NCI-H2029 (cell line): ENCODE measurements at regions not wholly inside any gene's neighbourhood (a gene's known extent, or its start where the extent isn't known, plus 50 kb on each side); places are given as distances from the start of the nearest gene placed in this dataset.

ENCODE experiments used
- DNase-seq: peaks from one replicate; lab custom pipeline; 2025; lab: John Stamatoyannopoulos, UW

DNA sequence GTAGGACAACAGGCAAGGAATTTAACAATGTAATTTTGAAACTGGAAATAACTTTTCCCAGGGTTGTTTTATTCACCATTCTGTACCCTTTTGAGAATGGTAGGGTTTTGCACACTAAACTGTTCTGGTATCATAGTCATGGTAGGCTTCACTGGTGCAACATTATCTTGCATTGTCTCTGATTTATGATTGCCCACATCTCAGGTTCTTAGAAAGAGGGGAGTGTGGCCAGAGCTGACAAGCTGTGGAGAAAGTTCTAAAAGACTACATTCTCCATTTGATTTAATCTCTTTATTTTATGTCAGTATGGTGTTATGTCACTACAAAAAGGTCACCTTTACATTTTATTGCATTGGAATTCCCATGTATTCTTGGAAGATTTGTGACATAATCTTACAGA, 447.3 kb downstream of the GRIA2 start:
- DNase-seq, result no peak

DNA sequence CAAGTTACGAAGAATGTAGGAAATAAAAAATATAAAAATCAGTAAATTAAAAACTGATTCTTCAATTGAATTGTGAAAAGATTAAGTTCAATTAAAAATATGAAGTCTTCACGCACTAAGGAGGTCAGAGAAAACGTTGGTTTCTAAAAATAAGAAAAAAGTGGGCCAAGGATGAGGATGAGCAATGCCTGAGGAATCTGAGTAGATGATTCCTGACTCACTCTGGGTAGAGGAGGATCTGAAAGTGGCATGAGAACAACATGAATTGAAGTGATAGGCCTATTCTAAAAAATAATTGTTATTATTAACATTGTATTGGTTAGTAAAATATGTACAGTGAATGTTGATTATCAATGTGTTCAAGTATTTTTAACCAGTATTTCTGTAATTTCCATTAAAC, 444.2 kb downstream of the GRIA2 start:
- no peak for DNase-seq

DNA sequence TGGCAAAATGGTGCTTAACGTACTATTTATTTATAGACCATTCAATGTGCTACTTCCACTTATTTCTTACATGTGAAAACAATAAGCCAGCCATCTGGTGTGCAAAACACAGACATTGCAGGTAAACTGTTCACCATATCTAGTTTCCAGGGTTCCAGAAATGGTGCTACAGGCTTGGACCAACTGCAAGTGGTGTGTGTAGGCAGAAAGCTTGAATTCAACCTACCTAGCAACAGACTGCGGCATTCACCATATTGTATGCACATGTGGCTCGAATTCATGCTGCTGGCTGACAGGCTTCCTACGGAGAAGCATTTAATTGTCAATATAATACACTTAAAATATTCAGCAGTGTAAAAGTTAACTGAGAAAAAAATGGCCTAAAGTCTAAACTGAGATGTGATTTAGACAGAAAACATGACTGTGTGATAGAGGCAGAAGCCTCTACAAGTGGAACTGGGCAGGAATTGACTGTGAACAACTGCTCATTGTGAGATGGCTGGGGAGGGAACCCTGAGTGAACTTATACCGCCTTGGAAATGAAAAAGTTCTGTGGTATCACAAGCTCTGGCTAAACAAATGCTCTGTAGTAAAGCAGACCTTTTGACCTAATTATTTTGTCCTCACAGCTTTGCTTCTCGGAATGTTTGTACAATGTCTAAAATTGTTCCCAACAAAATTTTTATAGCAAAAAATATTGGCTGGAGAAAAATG, 434.7 kb downstream of the GRIA2 start:
- DNase-seq, result no peak

DNA sequence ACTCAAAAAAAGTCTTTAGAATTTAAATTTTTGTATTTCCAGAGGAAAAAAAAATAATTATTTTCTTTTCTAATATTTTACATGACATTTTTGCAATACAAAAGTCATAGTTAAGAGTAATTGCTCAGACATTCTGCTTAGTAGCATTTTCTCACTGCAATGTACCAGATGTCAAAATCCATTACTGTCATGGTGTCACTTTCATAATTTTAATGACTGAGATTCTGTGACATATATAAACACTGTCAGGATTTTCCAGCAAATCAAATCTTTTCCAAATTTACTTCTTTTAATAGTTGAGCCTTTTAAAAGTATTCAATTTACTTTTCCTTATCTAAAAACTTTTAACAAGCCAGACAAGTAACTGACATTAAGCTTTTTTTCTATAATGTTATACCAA, 422.7 kb downstream of the GRIA2 start:
- DNase-seq, result no peak

DNA sequence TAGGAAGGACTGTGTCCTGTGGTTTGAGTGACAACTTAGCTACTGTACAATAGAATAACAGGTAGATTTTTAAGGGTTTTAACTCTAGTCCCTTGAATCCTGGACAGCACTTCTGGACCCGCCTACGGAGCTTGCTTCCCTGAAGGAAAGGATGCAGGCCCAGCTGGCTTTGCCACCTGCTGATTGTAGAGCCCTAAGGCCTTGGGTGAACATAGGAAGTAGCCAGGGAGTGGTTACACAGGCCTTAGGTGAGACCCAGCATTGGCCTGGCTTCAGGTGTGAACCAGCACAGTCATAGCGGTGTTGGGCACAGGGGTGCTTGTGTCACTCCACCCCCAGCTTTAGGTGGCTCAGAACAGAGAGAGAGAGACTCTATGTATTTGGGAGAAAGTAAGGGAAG, 413.5 kb downstream of the GRIA2 start:
- no peak for DNase-seq

DNA sequence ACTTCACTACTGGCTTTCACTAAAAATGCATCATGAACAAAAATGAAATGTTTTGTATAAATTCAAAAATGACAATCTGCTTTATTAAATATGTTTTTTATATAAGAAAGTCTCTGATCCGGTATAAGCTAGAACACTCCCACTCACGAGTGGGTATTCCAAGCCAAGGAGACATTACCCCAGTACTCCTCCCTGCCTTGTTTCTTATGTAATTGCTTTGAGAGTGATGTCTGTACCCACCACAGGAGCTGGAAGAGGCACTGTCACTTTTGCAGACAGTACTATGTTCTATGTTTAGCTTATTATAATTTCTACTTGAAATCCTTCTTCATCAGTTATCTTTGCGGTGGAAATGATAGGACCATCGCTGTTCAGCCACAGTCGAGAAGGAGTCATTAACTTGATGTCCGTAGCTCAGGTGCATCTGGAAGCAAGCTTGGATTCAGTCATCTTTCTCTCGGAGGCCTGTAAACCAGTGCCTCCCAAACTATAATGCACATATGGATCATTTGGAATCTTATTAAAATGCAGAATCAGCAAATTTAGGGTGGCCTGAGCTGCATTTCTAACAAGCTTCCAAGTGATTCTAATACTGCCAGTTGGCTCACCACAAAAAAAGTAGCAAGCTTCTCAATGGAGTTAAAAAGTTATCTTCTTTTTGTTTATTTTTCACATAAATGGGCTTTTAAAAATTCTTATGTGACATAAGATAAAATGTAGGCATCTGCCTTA, 396.4 kb downstream of the GRIA2 start:
- DNase-seq, result no peak

DNA sequence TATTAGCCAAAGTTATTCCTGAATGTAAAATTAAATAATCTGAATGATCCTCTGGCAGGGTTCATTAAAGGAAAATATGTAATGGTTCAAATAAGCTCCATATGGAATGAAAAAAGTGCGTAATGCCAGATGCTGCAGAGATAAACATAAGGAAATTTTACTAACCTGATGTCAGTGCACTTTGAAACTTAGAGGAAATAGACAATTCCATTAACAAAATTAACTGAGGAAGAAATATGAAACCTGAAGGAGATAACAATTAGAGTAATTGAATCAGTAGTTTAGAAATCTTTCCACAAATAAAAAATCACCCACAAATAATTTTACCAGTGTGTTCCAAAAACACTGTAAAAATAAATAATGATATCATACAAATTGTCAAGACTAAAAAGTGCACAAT, 387.5 kb downstream of the GRIA2 start:
- no peak for DNase-seq

DNA sequence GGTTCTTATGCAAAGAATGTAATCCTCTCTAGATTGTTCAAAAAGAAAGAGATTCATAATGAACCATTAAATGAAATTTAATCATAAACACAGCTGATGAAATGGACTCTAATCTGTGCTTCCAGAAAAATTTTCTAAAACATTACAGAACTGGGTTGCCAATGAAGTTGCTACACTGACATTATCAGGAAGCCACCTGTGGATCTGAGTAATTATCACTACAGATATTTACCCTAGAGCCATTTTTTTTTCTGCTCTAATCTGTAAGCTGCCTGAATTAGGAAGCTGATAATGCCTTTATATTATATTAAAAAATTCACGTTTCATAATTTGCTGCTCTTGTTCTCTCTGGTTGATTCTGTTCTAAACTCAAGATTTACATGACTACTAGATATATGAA, 380.1 kb downstream of the GRIA2 start:
- DNase-seq, result no peak

DNA sequence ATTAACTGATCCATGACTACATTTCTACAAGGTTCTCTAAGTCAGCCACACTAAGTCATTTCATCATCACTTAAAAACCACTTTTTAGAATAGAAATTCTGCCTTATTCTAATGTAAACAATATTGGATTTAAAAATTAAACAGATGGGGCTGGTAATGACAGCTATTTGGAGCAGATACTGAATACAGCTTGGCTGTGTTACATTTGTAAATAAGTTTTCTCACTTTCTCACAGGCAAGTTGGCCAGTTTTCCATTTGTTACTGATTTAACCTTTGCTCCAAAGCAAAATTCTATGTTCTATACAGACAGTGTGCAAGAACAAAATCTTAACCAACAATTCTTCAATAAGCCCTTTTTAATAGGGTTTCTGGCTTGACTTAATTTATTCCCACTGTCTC, 370.7 kb downstream of the GRIA2 start:
- DNase-seq, result no peak

DNA sequence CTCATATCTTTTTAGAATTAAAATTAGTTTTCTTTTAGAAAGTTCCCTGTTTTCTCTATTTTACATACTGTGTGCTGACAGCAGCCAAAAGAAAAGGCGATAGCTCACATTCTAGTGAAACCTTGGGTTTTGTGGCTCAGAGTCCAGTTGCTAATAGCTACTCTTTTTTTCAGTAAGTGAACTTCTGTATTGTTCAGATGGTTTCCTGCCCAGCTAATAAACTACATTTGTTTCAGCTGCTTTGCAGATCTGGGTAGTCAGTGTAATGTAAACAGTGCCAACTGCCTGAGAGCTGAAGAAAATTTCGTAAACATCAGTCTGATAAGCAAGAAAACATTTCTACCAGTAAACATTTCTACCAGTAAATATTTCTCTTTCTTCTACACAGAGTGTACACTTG, 370.2 kb downstream of the GRIA2 start:
- DNase-seq, result no peak

DNA sequence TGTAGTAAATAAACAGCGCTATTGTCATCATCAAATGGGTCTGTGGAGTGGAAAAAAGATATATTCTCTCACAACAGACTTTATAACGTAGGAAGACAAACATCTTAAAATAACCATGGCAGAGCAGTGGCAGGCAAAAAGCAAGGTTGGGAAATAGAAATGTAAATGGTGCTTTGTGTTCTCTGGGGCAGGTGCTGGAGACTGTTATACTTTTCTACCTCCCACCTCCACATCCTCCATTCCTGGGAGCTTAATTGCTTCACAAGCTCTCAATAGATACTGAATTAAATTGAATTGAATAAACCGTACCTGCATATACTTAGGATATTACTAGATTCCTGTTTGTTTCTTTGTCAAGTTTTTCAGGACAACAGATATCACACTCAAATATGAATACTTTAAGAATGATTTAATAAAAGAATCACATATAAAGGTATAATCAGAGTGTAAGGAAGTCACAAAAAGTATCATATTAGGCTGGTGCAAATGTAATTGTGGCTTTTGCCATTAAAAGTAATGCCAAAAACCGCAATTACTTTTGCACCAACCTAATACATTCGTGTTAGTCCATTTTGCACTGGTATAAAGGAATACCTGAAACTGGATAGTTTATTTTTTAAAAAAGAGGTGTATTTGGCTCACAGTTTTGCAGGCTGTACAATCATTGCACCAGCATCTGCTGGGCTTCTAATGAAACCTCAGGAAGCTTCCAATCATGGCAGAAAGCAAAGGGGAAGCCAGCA, 367.3 kb downstream of the GRIA2 start:
- DNase-seq, result no peak

DNA sequence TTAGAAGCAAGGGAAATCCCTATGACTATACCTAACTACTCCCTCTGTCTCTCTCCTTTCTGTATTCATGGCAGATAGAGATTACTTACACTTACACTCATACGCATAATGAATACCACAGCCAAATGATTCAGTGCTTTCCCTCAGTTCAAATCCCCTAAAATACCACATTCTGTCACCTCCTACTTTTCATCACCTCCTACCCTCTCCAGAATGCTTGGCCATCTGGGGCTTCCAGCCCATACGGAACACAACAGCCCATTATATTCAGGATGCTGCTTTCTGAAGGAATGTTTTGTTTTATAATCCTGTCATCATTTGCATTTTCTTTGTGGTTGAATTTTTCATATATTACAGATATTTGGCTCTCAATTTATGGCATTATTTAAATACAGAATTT, 361.6 kb downstream of the GRIA2 start:
- DNase-seq, result no peak

DNA sequence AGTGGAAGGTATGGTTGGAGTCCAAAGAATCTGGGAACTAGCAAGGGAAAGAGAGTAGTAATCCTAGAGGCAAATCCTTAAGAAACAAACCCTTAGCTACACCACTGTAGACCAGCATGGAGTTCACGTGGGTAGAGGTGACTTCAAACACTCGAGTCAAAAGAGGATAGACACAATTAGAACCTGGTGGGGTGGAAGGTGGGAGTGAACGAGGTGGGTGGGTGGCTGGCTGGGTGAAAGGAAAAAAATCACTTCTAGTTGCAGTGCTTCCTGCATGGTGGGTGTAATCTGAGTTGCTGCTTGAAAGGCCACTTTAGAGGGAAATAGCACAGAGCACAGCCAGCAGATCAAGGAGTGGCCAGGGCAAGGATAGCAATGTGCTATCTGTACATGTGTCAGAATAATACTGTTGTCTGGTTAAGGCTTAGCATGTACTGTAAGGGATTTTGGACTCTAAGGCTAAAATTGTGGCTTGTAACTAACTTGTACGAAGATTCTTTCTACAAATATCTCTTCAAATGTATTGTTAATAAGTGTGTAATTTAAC, 356.2 kb downstream of the GRIA2 start:
- DNase-seq, result no peak

DNA sequence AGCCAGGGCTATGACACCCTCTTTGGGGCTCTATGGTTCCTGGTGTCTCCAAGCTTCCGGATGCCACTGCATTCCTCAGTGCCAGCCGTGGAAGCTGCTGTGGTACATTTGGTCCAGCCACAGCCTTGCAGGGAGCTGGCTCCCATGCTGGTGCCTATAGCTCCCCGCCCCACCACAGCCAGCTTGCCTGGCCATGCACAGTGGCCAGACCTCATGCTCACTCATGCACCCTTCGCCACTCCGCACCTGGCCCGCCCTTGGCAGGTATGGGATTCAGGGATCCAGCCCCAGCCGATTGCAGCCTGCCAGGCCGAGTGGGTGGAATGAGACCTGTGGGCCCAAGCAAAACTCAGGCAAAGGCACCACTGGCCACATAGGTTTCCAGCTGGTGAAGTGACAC, 354.8 kb downstream of the GRIA2 start:
- no peak for DNase-seq

DNA sequence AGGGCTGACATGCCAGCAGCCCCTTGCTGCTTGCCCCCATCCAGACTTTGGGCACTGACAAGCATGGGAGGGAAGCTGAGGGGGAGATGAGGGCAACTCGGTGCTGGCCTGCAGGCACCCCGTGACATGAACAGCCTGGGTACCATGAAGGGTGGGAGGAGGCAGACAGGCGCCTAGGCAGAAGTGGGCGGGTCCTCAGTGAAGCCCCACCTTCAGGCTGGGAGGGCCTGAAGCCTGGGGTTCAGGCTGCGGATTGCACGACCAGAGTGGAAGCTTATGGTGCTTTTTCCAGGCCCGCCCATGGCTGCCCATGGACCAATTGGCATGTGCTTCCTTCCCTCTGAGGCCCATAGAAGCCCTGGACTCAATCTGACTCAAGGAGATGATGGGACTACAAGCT, 354.1 kb downstream of the GRIA2 start:
- no peak for DNase-seq

DNA sequence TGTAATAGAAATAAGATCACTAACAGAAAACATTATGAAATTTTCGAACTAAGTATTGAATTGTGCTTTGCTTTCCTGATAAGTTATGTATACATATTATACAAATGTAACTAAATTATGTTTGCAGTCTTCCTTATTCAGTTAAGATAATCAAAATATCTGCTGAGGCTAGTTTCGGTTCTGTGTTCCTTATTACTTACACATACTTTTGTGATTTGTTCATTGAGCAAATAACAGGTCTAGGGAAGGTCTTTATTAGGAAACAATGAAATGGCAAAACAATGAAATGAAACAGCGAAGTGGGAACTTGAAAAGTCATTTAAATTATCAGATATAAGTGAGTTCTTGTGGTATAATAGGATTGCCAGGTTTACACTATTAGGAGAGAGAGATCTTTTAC, 352.4 kb downstream of the GRIA2 start:
- no peak for DNase-seq

DNA sequence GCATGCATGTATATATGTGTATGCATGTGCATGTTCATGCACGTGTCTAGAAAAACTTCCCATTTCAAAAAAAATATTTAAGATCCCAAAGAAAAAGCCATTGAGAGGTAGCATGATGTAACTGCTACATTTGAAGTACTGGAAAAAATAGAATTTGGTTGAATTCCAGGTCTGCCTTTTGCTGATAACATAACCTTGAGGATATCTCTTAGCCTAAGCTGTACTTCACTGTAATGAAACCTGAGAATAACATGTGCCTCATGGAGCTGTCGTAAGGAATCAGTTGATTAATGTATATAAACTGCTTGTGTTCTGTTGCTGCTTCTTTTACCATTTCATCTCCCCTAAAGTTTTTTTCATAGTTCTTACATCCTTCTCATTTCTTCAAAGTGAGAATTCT, 351.8 kb downstream of the GRIA2 start:
- DNase-seq, result no peak

DNA sequence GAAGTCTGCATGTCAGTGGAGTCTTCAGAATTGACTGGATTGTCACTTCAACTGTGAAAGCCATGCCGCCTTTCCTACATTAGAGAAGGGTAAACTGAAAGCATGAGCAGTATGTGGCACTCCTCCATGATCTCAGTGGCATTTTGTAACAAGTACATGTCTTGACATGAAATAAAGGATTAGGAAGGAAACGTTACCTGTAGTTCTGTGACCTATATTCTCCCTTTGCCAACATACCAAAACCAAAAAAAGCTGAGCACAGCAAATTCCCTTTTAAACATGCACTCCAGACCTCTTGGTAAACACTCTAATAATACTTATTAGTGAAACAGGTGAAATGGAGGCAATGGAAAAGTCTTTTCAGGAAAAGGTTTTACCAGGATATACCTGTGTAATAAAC, 344.2 kb downstream of the GRIA2 start:
- DNase-seq, result no peak

DNA sequence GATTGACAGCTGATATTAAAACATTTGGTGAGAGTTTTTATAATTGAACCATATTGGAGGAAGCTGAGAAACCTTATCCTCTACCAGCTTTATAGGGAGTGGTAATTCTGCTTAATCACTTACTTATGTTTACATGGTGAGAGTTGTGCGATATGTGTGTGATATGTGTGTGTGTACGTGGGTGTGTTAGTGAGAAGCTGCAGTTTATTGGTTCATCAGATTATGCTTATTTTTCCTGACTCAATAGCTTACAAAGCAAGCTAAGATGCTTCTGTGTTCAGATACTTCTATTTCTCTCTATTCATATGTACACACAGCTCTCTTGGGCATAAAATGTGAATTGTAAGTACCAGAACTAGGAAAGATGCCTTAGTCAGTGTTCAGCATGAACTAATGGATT, 343.7 kb downstream of the GRIA2 start:
- no peak for DNase-seq

DNA sequence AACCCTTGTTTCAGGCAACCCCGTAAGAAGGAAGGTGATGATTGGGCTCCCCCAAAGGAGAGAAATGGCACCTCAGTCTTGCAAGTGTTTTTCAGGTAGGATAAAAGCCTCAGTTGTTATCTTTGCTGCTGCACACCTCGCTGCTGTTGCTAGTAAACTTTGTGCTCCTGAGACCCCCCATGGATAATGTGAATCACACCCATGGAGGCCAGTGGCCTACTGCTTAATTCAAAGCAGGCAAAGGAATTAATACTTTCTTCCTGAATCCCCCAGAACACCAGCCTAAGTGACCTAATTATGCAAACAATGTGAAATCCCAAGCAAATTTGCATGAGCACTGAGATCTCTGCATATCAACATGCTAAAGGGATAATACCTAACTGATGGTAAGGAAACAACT, 337.5 kb downstream of the GRIA2 start:
- no peak for DNase-seq

DNA sequence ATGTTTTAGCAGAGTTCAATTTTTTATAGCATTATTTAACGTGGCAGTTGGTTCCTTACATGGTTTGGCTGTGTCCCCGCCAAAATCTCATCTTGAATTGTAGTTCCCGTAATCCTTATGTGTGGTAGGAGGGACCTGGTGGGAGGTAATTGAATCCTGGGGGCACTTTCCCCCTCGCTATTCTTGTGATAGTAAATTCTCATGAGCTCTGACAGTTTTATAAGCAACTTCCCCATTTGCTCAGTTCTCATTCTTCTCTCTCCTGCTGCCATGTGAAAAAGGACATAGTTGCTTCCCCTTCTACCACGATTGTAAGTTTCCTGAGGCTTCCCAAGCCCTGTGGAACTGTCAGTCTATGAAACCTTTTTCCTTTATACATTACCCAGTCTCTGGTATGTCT, 329.5 kb downstream of the GRIA2 start:
- DNase-seq, result no peak

DNA sequence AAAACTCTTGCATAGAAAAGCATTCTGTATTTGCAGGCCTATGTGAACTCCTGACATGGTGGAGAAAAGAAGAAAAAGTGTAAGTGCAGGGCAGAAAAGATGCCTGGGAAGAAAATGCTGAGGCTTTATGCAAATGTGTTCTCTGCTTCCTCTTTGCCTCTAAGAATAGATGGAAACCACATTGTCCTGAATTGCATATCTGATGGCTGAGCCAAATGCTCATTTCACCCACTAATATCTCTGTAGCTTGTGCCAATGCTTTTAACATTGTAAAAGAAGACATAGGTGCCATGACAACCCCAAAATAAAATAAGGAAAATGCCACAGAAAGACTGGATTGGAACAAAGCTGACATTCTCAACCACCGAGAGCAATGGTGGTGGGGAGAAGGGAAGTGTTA, 307.4 kb downstream of the GRIA2 start:
- no peak for DNase-seq

DNA sequence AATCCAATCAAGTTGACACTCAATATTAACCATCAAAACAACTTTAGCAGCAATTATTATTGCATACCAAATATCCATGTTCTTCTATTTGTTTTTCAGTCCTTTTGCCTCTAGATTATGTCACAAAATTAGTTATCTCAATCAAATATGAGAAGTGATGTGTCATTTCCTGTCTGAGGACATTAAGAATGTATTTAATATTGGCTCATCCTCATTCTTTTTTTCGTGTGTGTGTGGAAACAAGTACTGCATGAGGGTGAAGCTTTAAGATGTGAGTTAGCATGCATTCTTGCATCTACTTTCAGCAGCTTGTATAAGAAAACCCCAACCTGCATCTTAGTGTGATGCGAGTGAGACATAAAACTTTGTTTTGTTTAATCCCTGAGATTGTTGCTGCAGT, 301.4 kb downstream of the GRIA2 start:
- DNase-seq, result no peak
